ENCODE measurements at regions not wholly inside any gene's neighbourhood (a gene's known extent, or its start where the extent isn't known, plus 50 kb on each side); places are given as distances from the start of the nearest gene placed in this dataset.

GRCh38 chr6:114419175-114419574 lies 76.4 kb upstream of the HS3ST5 start:
- no peak overlapping the region for H3K4me3 ChIP-seq
- intact Hi-C loops (cut with DNase I; ENCODE audit: low total_unique reads) = no loop called here
- H3K9me3 ChIP-seq = no peaks in the 10 kb centered on the region
- no peaks in the 10 kb centered on the region for H3K4me1 ChIP-seq
- DNase-seq = no peak
- H3K27ac ChIP-seq = no peak overlapping the region
- H3K27me3 ChIP-seq = no peaks in the 10 kb centered on the region
- no peaks in the 10 kb centered on the region for H3K36me3 ChIP-seq
- no peak for TF ChIP-seq CTCF (IDR thresholded peaks at IDR 0.05)

GRCh38 chr6:114418304-114418972 lies 75.6 kb upstream of the HS3ST5 start:
- no peak overlapping the region for H3K27ac ChIP-seq
- no peaks in the 10 kb centered on the region for H3K4me1 ChIP-seq
- H3K9me3 ChIP-seq = no peaks in the 10 kb centered on the region
- intact Hi-C loops (cut with DNase I; ENCODE audit: low total_unique reads) = no loop called here
- DNase-seq = no peak
- no peaks in the 10 kb centered on the region for H3K27me3 ChIP-seq
- TF ChIP-seq CTCF (IDR thresholded peaks at IDR 0.05) = no peak
- no peaks in the 10 kb centered on the region for H3K36me3 ChIP-seq
- H3K4me3 ChIP-seq = no peak overlapping the region

- Histone ChIP-seq H3K4me3 (no peak overlapping the region), H3K4me1 (peaks cover 0 to 7% (median 0%) of the 10 kb centered on the region in 4 donors), H3K27me3 (no peaks in the 10 kb centered on the region), H3K9me3 (no peaks in the 10 kb centered on the region), H3K27ac (no peak overlapping the region), H3K36me3 (no peaks in the 10 kb centered on the region)
- intact Hi-C loops (cut with DNase I; ENCODE audit: low total_unique reads) = no loop called here
- no peak for DNase-seq
- no peak for TF ChIP-seq CTCF (IDR thresholded peaks at IDR 0.05)
These were observed 64.7 kb upstream of the HS3ST5 start for GRCh38 chr6:114407426-114408035.

GRCh38 chr6:114404339-114404955 lies 61.6 kb upstream of the HS3ST5 start:
- H3K36me3 ChIP-seq = no peaks in the 10 kb centered on the region
- H3K4me1 ChIP-seq = peaks cover 0 to 7% (median 0%) of the 10 kb centered on the region in 4 donors
- intact Hi-C loops (cut with DNase I; ENCODE audit: low total_unique reads) = no loop called here
- TF ChIP-seq CTCF (IDR thresholded peaks at IDR 0.05) = no peak
- DNase-seq = no peak
- no peaks in the 10 kb centered on the region for H3K27me3 ChIP-seq
- no peak overlapping the region for H3K4me3 ChIP-seq
- H3K9me3 ChIP-seq = no peaks in the 10 kb centered on the region
- no peak overlapping the region for H3K27ac ChIP-seq

GRCh38 chr6:114403858-114404257 lies 61.0 kb upstream of the HS3ST5 start:
- DNase-seq = no peak
- Histone ChIP-seq H3K27ac (no peak overlapping the region), H3K36me3 (no peaks in the 10 kb centered on the region), H3K9me3 (no peaks in the 10 kb centered on the region), H3K4me3 (no peak overlapping the region), H3K27me3 (no peaks in the 10 kb centered on the region), H3K4me1 (peaks cover 0 to 7% (median 0%) of the 10 kb centered on the region in 4 donors)
- no peak for TF ChIP-seq CTCF (IDR thresholded peaks at IDR 0.05)
- intact Hi-C loops (cut with DNase I; ENCODE audit: low total_unique reads) = no loop called here
